Activated CD4-positive, CD25-positive, alpha-beta regulatory T cell treated with anti-CD3 and anti-CD28 coated beads, Interleukin-2, amount 50 U/mL, for 24 hours (primary cell): ENCODE measurements at regions not wholly inside any gene's neighbourhood (a gene's known extent, or its start where the extent isn't known, plus 50 kb on each side); places are given as distances from the start of the nearest gene placed in this dataset.
"Not testable (repeated sequence)": the region's sequence is repeated elsewhere in the genome, so short reads cannot be mapped to it uniquely, and the experiment has no call there.

Experiments used
- ATAC-seq, 2 donors: fragments of 150-1000 bp; cut with Tn5 transposase; one replicate each; pipeline ENCODE4 v1.10.0; 2021; ENCODE audit warnings: mild to moderate bottlenecking in 1 of 2, moderate library complexity in 1 of 2

GRCh38 chr13:87384099-87384498 is 287.1 kb upstream of the SLITRK5 start:
- no peak for ATAC-seq

GRCh38 chr13:87393358-87393757 is 277.8 kb upstream of the SLITRK5 start:
- ATAC-seq: no peak

GRCh38 chr13:87398047-87398446 is 273.1 kb upstream of the SLITRK5 start:
- ATAC-seq: no peak

GRCh38 chr13:87403748-87404432 is 267.3 kb upstream of the SLITRK5 start:
- ATAC-seq: no peak

- ATAC-seq: no peak
These were observed 244.4 kb upstream of the SLITRK5 start for GRCh38 chr13:87426742-87427141.

- ATAC-seq: no peak
These were observed 227.0 kb upstream of the SLITRK5 start for GRCh38 chr13:87444135-87444534.

GRCh38 chr13:87452281-87452680 is 218.9 kb upstream of the SLITRK5 start:
- no peak for ATAC-seq

GRCh38 chr13:87453244-87453643 is 217.9 kb upstream of the SLITRK5 start:
- ATAC-seq: no peak

- no peak for ATAC-seq
These were observed 211.8 kb upstream of the SLITRK5 start for GRCh38 chr13:87459419-87459818.

GRCh38 chr13:87497426-87497825 is 173.7 kb upstream of the SLITRK5 start:
- ATAC-seq: no peak

GRCh38 chr13:87498681-87499080 is 172.5 kb upstream of the SLITRK5 start:
- ATAC-seq: no peak

- no peak for ATAC-seq
These were observed 146.4 kb upstream of the SLITRK5 start for GRCh38 chr13:87524775-87525174.

- no peak for ATAC-seq
These were observed 137.4 kb upstream of the SLITRK5 start for GRCh38 chr13:87533776-87534175.

GRCh38 chr13:87535911-87536310 is 135.3 kb upstream of the SLITRK5 start:
- no peak for ATAC-seq

- ATAC-seq: no peak
These were observed 134.7 kb upstream of the SLITRK5 start for GRCh38 chr13:87536499-87536898.

GRCh38 chr13:87536899-87537298 is 134.3 kb upstream of the SLITRK5 start:
- ATAC-seq: no peak

GRCh38 chr13:87537951-87538350 is 133.2 kb upstream of the SLITRK5 start:
- no peak for ATAC-seq

GRCh38 chr13:87538366-87539052 is 132.7 kb upstream of the SLITRK5 start:
- ATAC-seq: no peak

- no peak for ATAC-seq
These were observed 118.0 kb upstream of the SLITRK5 start for GRCh38 chr13:87553142-87553541.

- ATAC-seq: no peak
These were observed 117.1 kb upstream of the SLITRK5 start for GRCh38 chr13:87554045-87554444.

GRCh38 chr13:87557788-87558187 is 113.4 kb upstream of the SLITRK5 start:
- no peak for ATAC-seq

GRCh38 chr13:87561580-87561979 is 109.6 kb upstream of the SLITRK5 start:
- not testable (repeated sequence) for ATAC-seq

- no peak for ATAC-seq
These were observed 100.5 kb upstream of the SLITRK5 start for GRCh38 chr13:87570669-87571068.

- no peak for ATAC-seq
These were observed 88.8 kb upstream of the SLITRK5 start for GRCh38 chr13:87582399-87582798.

GRCh38 chr13:87590518-87590917 is 80.7 kb upstream of the SLITRK5 start:
- no peak for ATAC-seq
